IMR-90 (cell line): ENCODE measurements at regions not wholly inside any gene's neighbourhood (a gene's known extent, or its start where the extent isn't known, plus 50 kb on each side); places are given as distances from the start of the nearest gene placed in this dataset.

Experiments used
- ATAC-seq: fragments of 200-7000 bp; cut with Tn5 transposase; 2 replicates; pipeline ENCODE4 v1.9.1; 2020; ENCODE audit warnings: low read depth, mild to moderate bottlenecking, moderate library complexity
- BruUV-seq: library from RNA; stranded (reverse); fragments of 400-500 nt; replicated peaks from 2 replicates; lab custom pipeline; 2021; lab: Mats Ljungman, UMichigan
- CTCF ChIA-PET: fragments of 300-600 bp; formaldehyde crosslinking; extraction: SDS; loops from one replicate; lab custom pipeline; 2021; ENCODE audit warnings: antibody characterized with exemption; lab: Yijun Ruan, JAX
- POLR2A ChIA-PET: fragments of 300-600 bp; sonication (Branson Sonifier 250); formaldehyde crosslinking; loops from one replicate; lab custom pipeline; 2022; ENCODE audit warnings: antibody characterized with exemption; ENCODE audit not compliant: unreplicated experiment; lab: Charles Lee
- DNase-seq: peaks from one replicate; pipeline ENCODE4 v3.0.0; 2013
- H2AFZ ChIP-seq: replicated peaks from 2 replicates; pipeline ENCODE3; 2013; ENCODE audit warnings: low read length, mild to moderate bottlenecking; ENCODE audit not compliant: poor library complexity
- H2AK5ac ChIP-seq: 2 replicates; pipeline ENCODE4 v1.6.1; 2013; ENCODE audit warnings: low read depth, low read length, inconsistent platforms
- H2AK9ac ChIP-seq: replicated peaks from 2 replicates; pipeline ENCODE3; 2013; ENCODE audit warnings: mild to moderate bottlenecking, low read depth, low read length, moderate library complexity; ENCODE audit not compliant: poor library complexity
- H2BK120ac ChIP-seq: 2 replicates; pipeline ENCODE4 v1.6.1; 2013; ENCODE audit warnings: low read depth, low read length, inconsistent platforms
- H2BK15ac ChIP-seq: 3 replicates; pipeline ENCODE4 v1.6.1; 2013; ENCODE audit warnings: low read depth, low read length, inconsistent platforms
- H2BK20ac ChIP-seq: 2 replicates; pipeline ENCODE4 v1.6.1; 2013; ENCODE audit warnings: low read depth, mild to moderate bottlenecking, inconsistent platforms, low read length, moderate library complexity
- H2BK5ac ChIP-seq: 2 replicates; pipeline ENCODE4 v1.6.1; 2013; ENCODE audit warnings: mild to moderate bottlenecking, low read depth, low read length, inconsistent platforms; ENCODE audit not compliant: poor library complexity, severe bottlenecking
- H3K14ac ChIP-seq: replicated peaks from 2 replicates; pipeline ENCODE4 v1.6.1; 2013; ENCODE audit warnings: low read depth, low read length, inconsistent platforms
- H3K18ac ChIP-seq: 2 replicates; pipeline ENCODE4 v1.6.1; 2013; ENCODE audit warnings: low read depth, low read length, control low read depth
- H3K23ac ChIP-seq: 2 replicates; pipeline ENCODE4 v1.6.1; 2013; ENCODE audit warnings: low read depth, low read length, inconsistent platforms
- H3K27ac ChIP-seq: 2 replicates; pipeline ENCODE4 v1.5.1; 2013; ENCODE audit warnings: mild to moderate bottlenecking, control low read depth, low read length; ENCODE audit not compliant: insufficient read depth
- H3K27me3 ChIP-seq: 2 replicates; pipeline ENCODE4 v1.6.1; 2013; ENCODE audit warnings: low read length; ENCODE audit not compliant: control insufficient read depth, insufficient read depth
- H3K36me3 ChIP-seq: 2 replicates; pipeline ENCODE4 v1.6.1; 2013; ENCODE audit warnings: low read length, mixed read lengths; ENCODE audit not compliant: control insufficient read depth, insufficient read depth
- H3K4ac ChIP-seq: 2 replicates; pipeline ENCODE4 v1.6.1; 2013; ENCODE audit warnings: low read depth, low read length, inconsistent platforms
- H3K4me1 ChIP-seq: 2 replicates; pipeline ENCODE4 v1.6.1; 2013; ENCODE audit warnings: low read length, mixed read lengths; ENCODE audit not compliant: control insufficient read depth, insufficient read depth
- H3K4me2 ChIP-seq: 2 replicates; pipeline ENCODE4 v1.6.1; 2013; ENCODE audit warnings: low read depth, mild to moderate bottlenecking, control low read depth, low read length, moderate library complexity
- H3K4me3 ChIP-seq: 2 replicates; pipeline ENCODE4 v1.5.1; 2013; ENCODE audit warnings: low read depth, mild to moderate bottlenecking, control low read depth, low read length, moderate library complexity; ENCODE audit not compliant: insufficient read depth
- H3K56ac ChIP-seq: 2 replicates; pipeline ENCODE4 v1.6.1; 2013; ENCODE audit warnings: low read length, inconsistent platforms; ENCODE audit not compliant: insufficient read depth; ENCODE audit errors: extremely low read depth
- H3K79me1 ChIP-seq, 2 experiments: 2 replicates each; pipeline ENCODE4 v1.6.1; 2013; ENCODE audit warnings: low read length in 2 of 2, inconsistent platforms in 1 of 2, low read depth in 1 of 2
- H3K9ac ChIP-seq: 2 replicates; pipeline ENCODE4 v1.6.1; 2013; ENCODE audit warnings: low read depth, low read length, control low read depth
- H3K9me1 ChIP-seq: 2 replicates; pipeline ENCODE4 v1.6.1; 2013; ENCODE audit warnings: low read length, inconsistent platforms; ENCODE audit not compliant: insufficient read depth
- H3K9me3 ChIP-seq: 2 replicates; pipeline ENCODE4 v1.6.1; 2013; ENCODE audit warnings: low read length; ENCODE audit not compliant: control insufficient read depth, insufficient read depth
- H4K20me1 ChIP-seq: 2 replicates; pipeline ENCODE4 v1.6.1; 2013; ENCODE audit warnings: low read length, inconsistent platforms; ENCODE audit not compliant: insufficient read depth
- H4K5ac ChIP-seq: 2 replicates; pipeline ENCODE4 v1.6.1; 2013; ENCODE audit warnings: mild to moderate bottlenecking, low read depth, low read length, control low read depth
- H4K8ac ChIP-seq, 2 experiments: 2 replicates each; pipeline ENCODE4 v1.6.1; 2013; ENCODE audit warnings: low read depth in 2 of 2, low read length in 2 of 2, control low read depth in 1 of 2, inconsistent platforms in 1 of 2
- H4K91ac ChIP-seq: 2 replicates; pipeline ENCODE4 v1.6.1; 2013; ENCODE audit warnings: low read depth, low read length, inconsistent platforms; ENCODE audit not compliant: insufficient read depth
- BHLHE40 ChIP-seq: fragments of 150-350 bp; IDR thresholded peaks from 2 replicates; pipeline ENCODE4 v1.6.1; 2016; ENCODE audit warnings: mild to moderate bottlenecking, low read depth, low read length
- CTCF ChIP-seq: conservative IDR thresholded peaks from 2 replicates; pipeline ENCODE4 v1.5.1; 2012; ENCODE audit warnings: mild to moderate bottlenecking, low read depth, low read length, improper control_type of control experiment
- FOS ChIP-seq: fragments of 150-350 bp; IDR thresholded peaks from 2 replicates; pipeline ENCODE4 v1.6.1; 2016; ENCODE audit warnings: low read depth, low read length
- MAFK ChIP-seq: IDR thresholded peaks from 2 replicates; pipeline ENCODE4 v1.6.1; 2012; ENCODE audit warnings: low read depth, low read length, improper control_type of control experiment
- MAZ ChIP-seq: IDR thresholded peaks from 2 replicates; pipeline ENCODE4 v1.6.1; 2012; ENCODE audit warnings: low read depth, mild to moderate bottlenecking, low read length, improper control_type of control experiment, moderate library complexity, borderline replicate concordance
- MXI1 ChIP-seq: IDR thresholded peaks from 2 replicates; pipeline ENCODE4 v1.6.1; 2012; ENCODE audit warnings: low read depth, mild to moderate bottlenecking, low read length, moderate library complexity, borderline replicate concordance
- NFE2L2 ChIP-seq: fragments of 150-350 bp; IDR thresholded peaks from 2 replicates; pipeline ENCODE4 v1.6.1; 2016; ENCODE audit warnings: low read depth, mild to moderate bottlenecking, low read length
- RAD21 ChIP-seq: IDR thresholded peaks from 2 replicates; pipeline ENCODE4 v1.6.1; 2012; ENCODE audit warnings: low read length, improper control_type of control experiment
- SMC3 ChIP-seq: fragments of 150-350 bp; IDR thresholded peaks from 2 replicates; pipeline ENCODE4 v1.6.1; 2016; ENCODE audit warnings: low read depth, mild to moderate bottlenecking, antibody characterized with exemption, low read length, moderate library complexity
- WGBS, 2 experiments: methylation state at CpG; one replicate each; pipeline versions ENCODE4 v1.1.5 to v1.1.7; 2013; ENCODE audit warnings: missing lambda C conversion rate in 2 of 2; ENCODE audit not compliant: insufficient read length in 1 of 2; ENCODE audit errors: extremely low coverage in 2 of 2; 5-methylcytosine and 5-hydroxymethylcytosine counted together
- dilution Hi-C: fragments of 300-500 bp; cut with HindIII; formaldehyde crosslinking; loops from one replicate; pipeline ENCODE4 v1.14.3; 2018; ENCODE audit warnings: low sequenced_read_pairs; ENCODE audit not compliant: unreplicated experiment
- in situ Hi-C: fragments of 300-500 bp; cut with MboI; formaldehyde crosslinking; loops from 3 replicates; pipeline ENCODE4 v1.14.3; 2019; ENCODE audit warnings: low sequenced_read_pairs, inconsistent platforms, mixed read lengths
- intact Hi-C: fragments of 100-400 bp; cut with micrococcal nuclease; formaldehyde crosslinking; loops from 2 replicates; pipeline ENCODE4 v1.10.0; 2022

DNA sequence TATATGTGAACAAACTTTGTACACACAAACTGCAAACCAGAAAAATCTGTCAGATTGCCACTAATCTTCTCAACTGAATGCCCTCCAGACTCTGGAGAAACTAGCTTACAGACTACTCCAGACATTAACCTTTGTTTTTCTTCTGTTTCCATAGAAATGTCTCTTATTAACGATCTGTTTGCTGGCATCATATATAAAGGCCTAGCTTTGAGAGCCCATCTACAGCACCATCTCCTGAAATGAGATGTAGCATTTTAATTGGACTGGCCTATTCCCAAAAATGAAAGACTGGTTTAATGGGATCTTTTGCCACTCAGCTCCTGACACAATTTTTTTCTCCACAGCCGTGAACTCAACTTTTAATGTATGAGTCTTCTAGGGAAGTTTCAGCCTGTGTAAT lies 266.0 kb upstream of the IL1RAPL1 start:
- intact Hi-C loops: loop anchor here (10.0 kb wide), 1 partner anchor 264 kb away; the partner anchor contains the start of gene IL1RAPL1
- CTCF ChIA-PET: no interaction called here

More for the DNA sequence above, 266.0 kb upstream of the IL1RAPL1 start:
- no peak for TF ChIP-seq CTCF
- no peak for TF ChIP-seq RAD21
- no peak for TF ChIP-seq MAFK
- no peak for TF ChIP-seq MAZ
- no peak for TF ChIP-seq NFE2L2
- TF ChIP-seq MXI1: no peak
- TF ChIP-seq BHLHE40: no peak
- no peak for TF ChIP-seq SMC3
- no peak for TF ChIP-seq FOS
- no peak overlapping the region for H3K4me3 ChIP-seq
- dilution Hi-C loops (no loop called here), in situ Hi-C loops (no loop called here)
- H3K23ac ChIP-seq: no peak overlapping the region
- H3K4me1 ChIP-seq: no peaks in the 10 kb centered on the region
- H2AK9ac ChIP-seq: no peak overlapping the region
- no TSS peak for BruUV-seq
- H3K4ac ChIP-seq: no peak overlapping the region
- no peak overlapping the region for H3K4me2 ChIP-seq
- H3K9me3 ChIP-seq: no peaks in the 10 kb centered on the region
- no peak overlapping the region for H3K9ac ChIP-seq
- H3K36me3 ChIP-seq: no peaks in the 10 kb centered on the region
- no peak overlapping the region for H4K8ac ChIP-seq
- no peak overlapping the region for H3K27ac ChIP-seq
- no peak overlapping the region for H2BK20ac ChIP-seq
- no peak overlapping the region for H2AFZ ChIP-seq
- DNase-seq (no peak), ATAC-seq (no peak)
- no peaks in the 10 kb centered on the region for H3K9me1 ChIP-seq
- no peak overlapping the region for H3K14ac ChIP-seq
- no peaks in the 10 kb centered on the region for H4K20me1 ChIP-seq
- no peak overlapping the region for H4K91ac ChIP-seq
- H2BK5ac ChIP-seq: no peak overlapping the region
- no peaks in the 10 kb centered on the region for H3K27me3 ChIP-seq
- no peak overlapping the region for H3K56ac ChIP-seq
- no CpG with 5 or more reads among the region's 2 CpGs for WGBS, 2 experiments
- H3K18ac ChIP-seq: no peak overlapping the region
- H2BK15ac ChIP-seq: no peak overlapping the region
- H2BK120ac ChIP-seq: no peak overlapping the region
- H3K79me1 ChIP-seq: no peaks in the 10 kb centered on the region
- POLR2A ChIA-PET: no interaction called here
- H2AK5ac ChIP-seq: no peak overlapping the region
- no peak overlapping the region for H4K5ac ChIP-seq
